IMR-90 (cell line): ENCODE measurements at regions not wholly inside any gene's neighbourhood (a gene's known extent, or its start where the extent isn't known, plus 50 kb on each side); places are given as distances from the start of the nearest gene placed in this dataset.

Source experiments
- ATAC-seq: fragments of 200-7000 bp; cut with Tn5 transposase; 2 replicates; pipeline ENCODE4 v1.9.1; 2020; ENCODE audit warnings: low read depth, mild to moderate bottlenecking, moderate library complexity
- BruUV-seq: library from RNA; stranded (reverse); fragments of 400-500 nt; replicated peaks from 2 replicates; lab custom pipeline; 2021; lab: Mats Ljungman, UMichigan
- CTCF ChIA-PET: fragments of 300-600 bp; formaldehyde crosslinking; extraction: SDS; loops from one replicate; lab custom pipeline; 2021; ENCODE audit warnings: antibody characterized with exemption; lab: Yijun Ruan, JAX
- POLR2A ChIA-PET: fragments of 300-600 bp; sonication (Branson Sonifier 250); formaldehyde crosslinking; loops from one replicate; lab custom pipeline; 2022; ENCODE audit warnings: antibody characterized with exemption; ENCODE audit not compliant: unreplicated experiment; lab: Charles Lee
- DNase-seq: peaks from one replicate; pipeline ENCODE4 v3.0.0; 2013
- H2AFZ ChIP-seq: replicated peaks from 2 replicates; pipeline ENCODE3; 2013; ENCODE audit warnings: low read length, mild to moderate bottlenecking; ENCODE audit not compliant: poor library complexity
- H2AK5ac ChIP-seq: 2 replicates; pipeline ENCODE4 v1.6.1; 2013; ENCODE audit warnings: low read depth, low read length, inconsistent platforms
- H2AK9ac ChIP-seq: replicated peaks from 2 replicates; pipeline ENCODE3; 2013; ENCODE audit warnings: mild to moderate bottlenecking, low read depth, low read length, moderate library complexity; ENCODE audit not compliant: poor library complexity
- H2BK120ac ChIP-seq: 2 replicates; pipeline ENCODE4 v1.6.1; 2013; ENCODE audit warnings: low read depth, low read length, inconsistent platforms
- H2BK15ac ChIP-seq: 3 replicates; pipeline ENCODE4 v1.6.1; 2013; ENCODE audit warnings: low read depth, low read length, inconsistent platforms
- H2BK20ac ChIP-seq: 2 replicates; pipeline ENCODE4 v1.6.1; 2013; ENCODE audit warnings: low read depth, mild to moderate bottlenecking, inconsistent platforms, low read length, moderate library complexity
- H2BK5ac ChIP-seq: 2 replicates; pipeline ENCODE4 v1.6.1; 2013; ENCODE audit warnings: mild to moderate bottlenecking, low read depth, low read length, inconsistent platforms; ENCODE audit not compliant: poor library complexity, severe bottlenecking
- H3K14ac ChIP-seq: replicated peaks from 2 replicates; pipeline ENCODE4 v1.6.1; 2013; ENCODE audit warnings: low read depth, low read length, inconsistent platforms
- H3K18ac ChIP-seq: 2 replicates; pipeline ENCODE4 v1.6.1; 2013; ENCODE audit warnings: low read depth, low read length, control low read depth
- H3K23ac ChIP-seq: 2 replicates; pipeline ENCODE4 v1.6.1; 2013; ENCODE audit warnings: low read depth, low read length, inconsistent platforms
- H3K27ac ChIP-seq: 2 replicates; pipeline ENCODE4 v1.5.1; 2013; ENCODE audit warnings: mild to moderate bottlenecking, control low read depth, low read length; ENCODE audit not compliant: insufficient read depth
- H3K27me3 ChIP-seq: 2 replicates; pipeline ENCODE4 v1.6.1; 2013; ENCODE audit warnings: low read length; ENCODE audit not compliant: control insufficient read depth, insufficient read depth
- H3K36me3 ChIP-seq: 2 replicates; pipeline ENCODE4 v1.6.1; 2013; ENCODE audit warnings: low read length, mixed read lengths; ENCODE audit not compliant: control insufficient read depth, insufficient read depth
- H3K4ac ChIP-seq: 2 replicates; pipeline ENCODE4 v1.6.1; 2013; ENCODE audit warnings: low read depth, low read length, inconsistent platforms
- H3K4me1 ChIP-seq: 2 replicates; pipeline ENCODE4 v1.6.1; 2013; ENCODE audit warnings: low read length, mixed read lengths; ENCODE audit not compliant: control insufficient read depth, insufficient read depth
- H3K4me2 ChIP-seq: 2 replicates; pipeline ENCODE4 v1.6.1; 2013; ENCODE audit warnings: low read depth, mild to moderate bottlenecking, control low read depth, low read length, moderate library complexity
- H3K4me3 ChIP-seq: 2 replicates; pipeline ENCODE4 v1.5.1; 2013; ENCODE audit warnings: low read depth, mild to moderate bottlenecking, control low read depth, low read length, moderate library complexity; ENCODE audit not compliant: insufficient read depth
- H3K56ac ChIP-seq: 2 replicates; pipeline ENCODE4 v1.6.1; 2013; ENCODE audit warnings: low read length, inconsistent platforms; ENCODE audit not compliant: insufficient read depth; ENCODE audit errors: extremely low read depth
- H3K79me1 ChIP-seq, 2 experiments: 2 replicates each; pipeline ENCODE4 v1.6.1; 2013; ENCODE audit warnings: low read length in 2 of 2, inconsistent platforms in 1 of 2, low read depth in 1 of 2
- H3K9ac ChIP-seq: 2 replicates; pipeline ENCODE4 v1.6.1; 2013; ENCODE audit warnings: low read depth, low read length, control low read depth
- H3K9me1 ChIP-seq: 2 replicates; pipeline ENCODE4 v1.6.1; 2013; ENCODE audit warnings: low read length, inconsistent platforms; ENCODE audit not compliant: insufficient read depth
- H3K9me3 ChIP-seq: 2 replicates; pipeline ENCODE4 v1.6.1; 2013; ENCODE audit warnings: low read length; ENCODE audit not compliant: control insufficient read depth, insufficient read depth
- H4K20me1 ChIP-seq: 2 replicates; pipeline ENCODE4 v1.6.1; 2013; ENCODE audit warnings: low read length, inconsistent platforms; ENCODE audit not compliant: insufficient read depth
- H4K5ac ChIP-seq: 2 replicates; pipeline ENCODE4 v1.6.1; 2013; ENCODE audit warnings: mild to moderate bottlenecking, low read depth, low read length, control low read depth
- H4K8ac ChIP-seq, 2 experiments: 2 replicates each; pipeline ENCODE4 v1.6.1; 2013; ENCODE audit warnings: low read depth in 2 of 2, low read length in 2 of 2, control low read depth in 1 of 2, inconsistent platforms in 1 of 2
- H4K91ac ChIP-seq: 2 replicates; pipeline ENCODE4 v1.6.1; 2013; ENCODE audit warnings: low read depth, low read length, inconsistent platforms; ENCODE audit not compliant: insufficient read depth
- BHLHE40 ChIP-seq: fragments of 150-350 bp; IDR thresholded peaks from 2 replicates; pipeline ENCODE4 v1.6.1; 2016; ENCODE audit warnings: mild to moderate bottlenecking, low read depth, low read length
- CEBPB ChIP-seq: IDR thresholded peaks from 2 replicates; pipeline ENCODE4 v1.6.1; 2012; ENCODE audit warnings: low read depth, low read length, improper control_type of control experiment
- CHD1 ChIP-seq: IDR thresholded peaks from 2 replicates; pipeline ENCODE4 v1.6.1; 2012; ENCODE audit warnings: low read depth, low read length, improper control_type of control experiment
- CTCF ChIP-seq: conservative IDR thresholded peaks from 2 replicates; pipeline ENCODE4 v1.5.1; 2012; ENCODE audit warnings: mild to moderate bottlenecking, low read depth, low read length, improper control_type of control experiment
- ELK1 ChIP-seq: fragments of 150-350 bp; IDR thresholded peaks from 2 replicates; pipeline ENCODE4 v1.6.1; 2016; ENCODE audit warnings: low read depth, mild to moderate bottlenecking, low read length, moderate library complexity, borderline replicate concordance
- FOS ChIP-seq: fragments of 150-350 bp; IDR thresholded peaks from 2 replicates; pipeline ENCODE4 v1.6.1; 2016; ENCODE audit warnings: low read depth, low read length
- MAFK ChIP-seq: IDR thresholded peaks from 2 replicates; pipeline ENCODE4 v1.6.1; 2012; ENCODE audit warnings: low read depth, low read length, improper control_type of control experiment
- MAZ ChIP-seq: IDR thresholded peaks from 2 replicates; pipeline ENCODE4 v1.6.1; 2012; ENCODE audit warnings: low read depth, mild to moderate bottlenecking, low read length, improper control_type of control experiment, moderate library complexity, borderline replicate concordance
- MXI1 ChIP-seq: IDR thresholded peaks from 2 replicates; pipeline ENCODE4 v1.6.1; 2012; ENCODE audit warnings: low read depth, mild to moderate bottlenecking, low read length, moderate library complexity, borderline replicate concordance
- NFE2L2 ChIP-seq: fragments of 150-350 bp; IDR thresholded peaks from 2 replicates; pipeline ENCODE4 v1.6.1; 2016; ENCODE audit warnings: low read depth, mild to moderate bottlenecking, low read length
- POLR2A ChIP-seq: IDR thresholded peaks from 2 replicates; pipeline ENCODE4 v1.6.1; 2012; ENCODE audit warnings: mild to moderate bottlenecking, low read depth, low read length
- RCOR1 ChIP-seq: IDR thresholded peaks from 2 replicates; pipeline ENCODE4 v1.6.1; 2012; ENCODE audit warnings: mild to moderate bottlenecking, low read length, improper control_type of control experiment; ENCODE audit not compliant: insufficient replicate concordance
- WGBS, 2 experiments: methylation state at CpG; one replicate each; pipeline versions ENCODE4 v1.1.5 to v1.1.7; 2013; ENCODE audit warnings: missing lambda C conversion rate in 2 of 2; ENCODE audit not compliant: insufficient read length in 1 of 2; ENCODE audit errors: extremely low coverage in 2 of 2; 5-methylcytosine and 5-hydroxymethylcytosine counted together
- dilution Hi-C: fragments of 300-500 bp; cut with HindIII; formaldehyde crosslinking; loops from one replicate; pipeline ENCODE4 v1.14.3; 2018; ENCODE audit warnings: low sequenced_read_pairs; ENCODE audit not compliant: unreplicated experiment
- in situ Hi-C: fragments of 300-500 bp; cut with MboI; formaldehyde crosslinking; loops from 3 replicates; pipeline ENCODE4 v1.14.3; 2019; ENCODE audit warnings: low sequenced_read_pairs, inconsistent platforms, mixed read lengths
- intact Hi-C: fragments of 100-400 bp; cut with micrococcal nuclease; formaldehyde crosslinking; loops from 2 replicates; pipeline ENCODE4 v1.10.0; 2022

GRCh38 chr3:154657218-154657617, 227.2 kb upstream of the GPR149 start:
- H3K18ac ChIP-seq: no peak overlapping the region
- 13% methylated on average over 1 of the region's 4 CpGs; no CpG with 5 or more reads in 1 of the 2 experiments for WGBS, 2 experiments
- intact Hi-C loops (no loop called here), dilution Hi-C loops (no loop called here), in situ Hi-C loops (no loop called here)
- H3K23ac ChIP-seq: no peak overlapping the region
- no peaks in the 10 kb centered on the region for H3K36me3 ChIP-seq
- no peak for ATAC-seq
- H4K8ac ChIP-seq: no peak overlapping the region
- no peak overlapping the region for H2BK20ac ChIP-seq
- no peak overlapping the region for H3K4me2 ChIP-seq
- no peak overlapping the region for H2BK5ac ChIP-seq
- no peak overlapping the region for H2BK15ac ChIP-seq
- H2AK9ac ChIP-seq: no peak overlapping the region
- H2AK5ac ChIP-seq: no peak overlapping the region
- no peak overlapping the region for H4K91ac ChIP-seq
- H3K4me3 ChIP-seq: no peak overlapping the region
- no peak overlapping the region for H3K56ac ChIP-seq
- no peaks in the 10 kb centered on the region for H3K79me1 ChIP-seq
- POLR2A ChIA-PET: no interaction called here
- CTCF ChIA-PET: no interaction called here
- no peak overlapping the region for H3K14ac ChIP-seq
- no peak overlapping the region for H2AFZ ChIP-seq
- no peak overlapping the region for H3K4ac ChIP-seq
- no TSS peak for BruUV-seq
- no peaks in the 10 kb centered on the region for H3K4me1 ChIP-seq
- no peak overlapping the region for H3K27ac ChIP-seq
- H3K27me3 ChIP-seq: no peaks in the 10 kb centered on the region
- no peaks in the 10 kb centered on the region for H4K20me1 ChIP-seq
- TF ChIP-seq ELK1 (no peak), MAZ (no peak), FOS (no peak), RCOR1 (no peak), POLR2A (no peak), CHD1 (no peak), CTCF (no peak), MXI1 (no peak), CEBPB (no peak), MAFK (no peak), NFE2L2 (no peak), BHLHE40 (no peak)
- no peak overlapping the region for H3K9ac ChIP-seq
- no peak overlapping the region for H4K5ac ChIP-seq
- H3K9me1 ChIP-seq: no peaks in the 10 kb centered on the region
- H2BK120ac ChIP-seq: no peak overlapping the region
- H3K9me3 ChIP-seq: no peaks in the 10 kb centered on the region
- DNase-seq: no peak
